PC-9 (cell line): ENCODE measurements at regions not wholly inside any gene's neighbourhood (a gene's known extent, or its start where the extent isn't known, plus 50 kb on each side); places are given as distances from the start of the nearest gene placed in this dataset.

Experiments used
- BruUV-seq: library from RNA; stranded (reverse); fragments of 400-500 nt; replicated peaks from 2 replicates; lab custom pipeline; 2021; lab: Mats Ljungman, UMichigan
- CTCF ChIA-PET: fragments of 300-600 bp; sonication (Branson Sonifier 250); formaldehyde crosslinking; loops from one replicate; lab custom pipeline; 2022; ENCODE audit warnings: antibody characterized with exemption; lab: Charles Lee
- POLR2A ChIA-PET: fragments of 300-600 bp; sonication (Branson Sonifier 250); formaldehyde crosslinking; loops from one replicate; lab custom pipeline; 2022; ENCODE audit warnings: antibody characterized with exemption; ENCODE audit not compliant: unreplicated experiment; lab: Charles Lee
- DNase-seq, 2 experiments: peaks; one replicate each; pipeline versions ENCODE4 v3.0.0 to v3.0.0-alpha.2; 2015 to 2022; ENCODE audit warnings: mixed read lengths in 1 of 2
- H2AFZ ChIP-seq: fragments of 200-600 bp; sonication (generic); 2 replicates; pipeline ENCODE4 v1.8.1; 2017; ENCODE audit warnings: antibody characterized with exemption
- H3F3A ChIP-seq: fragments of 200-600 bp; sonication (generic); 2 replicates; pipeline ENCODE4 v1.8.1; 2017; ENCODE audit warnings: antibody characterized with exemption, mild to moderate bottlenecking, low read depth; ENCODE audit not compliant: insufficient read depth
- H3K27ac ChIP-seq: fragments of 200-600 bp; sonication (generic); 2 replicates; pipeline ENCODE4 v1.6.1; 2016; ENCODE audit warnings: mixed run types
- H3K27me3 ChIP-seq: fragments of 200-600 bp; sonication (generic); 2 replicates; pipeline ENCODE4 v1.6.1; 2016; ENCODE audit warnings: low read depth, mixed run types; ENCODE audit not compliant: insufficient read depth
- H3K36me3 ChIP-seq: fragments of 200-600 bp; sonication (generic); 2 replicates; pipeline ENCODE4 v1.6.1; 2016; ENCODE audit warnings: low read depth, mixed run types
- H3K4me1 ChIP-seq: fragments of 200-600 bp; sonication (generic); replicated peaks from 2 replicates; pipeline ENCODE4 v1.6.1; 2016; ENCODE audit warnings: mixed run types; ENCODE audit not compliant: insufficient read depth
- H3K4me2 ChIP-seq: fragments of 200-600 bp; sonication (generic); 2 replicates; pipeline ENCODE4 v1.6.1; 2017; ENCODE audit warnings: mixed run types
- H3K4me3 ChIP-seq: fragments of 200-600 bp; sonication (generic); 2 replicates; pipeline ENCODE4 v1.6.1; 2016; ENCODE audit warnings: mixed run types
- H3K79me2 ChIP-seq: fragments of 200-600 bp; sonication (generic); 2 replicates; pipeline ENCODE4 v1.6.1; 2017; ENCODE audit warnings: low read depth, mixed run types
- H3K9me2 ChIP-seq: fragments of 200-600 bp; sonication (generic); 2 replicates; pipeline ENCODE4 v1.8.1; 2017; ENCODE audit warnings: mild to moderate bottlenecking; ENCODE audit not compliant: insufficient read depth
- H3K9me3 ChIP-seq: fragments of 200-600 bp; sonication (generic); 2 replicates; pipeline ENCODE4 v1.8.1; 2016; ENCODE audit warnings: low read depth; ENCODE audit not compliant: insufficient read depth
- H4K20me1 ChIP-seq: fragments of 200-600 bp; sonication (generic); 2 replicates; pipeline ENCODE4 v1.8.1; 2017; ENCODE audit not compliant: insufficient read depth
- EZH2 ChIP-seq: fragments of 200-600 bp; sonication (generic); IDR thresholded peaks from 2 replicates; pipeline ENCODE4 v1.8.0; 2017; ENCODE audit warnings: antibody characterized with exemption, low read depth
- intact Hi-C: fragments of 100-400 bp; cut with micrococcal nuclease; formaldehyde crosslinking; loops from one replicate; pipeline ENCODE4 v1.10.0; 2022; ENCODE audit not compliant: unreplicated experiment
- TF ChIP-seq, protein P1 (sequence below): fragments of 200-600 bp; sonication (generic); conservative IDR thresholded peaks from 2 replicates; pipeline ENCODE4 v1.6.1; 2017; ENCODE audit warnings: mixed run types, antibody characterized with exemption, mild to moderate bottlenecking, moderate library complexity

DNA sequence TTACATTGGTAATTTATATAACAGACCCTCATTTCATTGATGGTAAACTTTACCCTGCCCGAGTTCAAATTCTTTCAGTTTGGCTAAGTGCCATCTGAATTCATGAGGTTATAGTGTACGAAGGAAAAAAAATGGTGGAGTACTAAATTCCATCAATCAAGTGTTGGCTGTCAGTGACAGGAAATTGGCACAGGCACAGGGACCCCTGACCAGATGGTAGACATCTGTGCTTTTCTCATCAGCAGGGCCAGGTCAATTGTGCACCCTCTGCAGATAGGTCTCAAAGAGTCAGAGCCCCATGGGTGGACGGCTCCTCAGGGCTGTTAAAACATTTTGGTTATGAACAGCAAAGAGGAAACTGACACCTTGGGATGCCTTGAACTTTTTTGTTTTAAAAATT, 439.2 kb downstream of the SETBP1 start:
- BruUV-seq: no TSS peak
- H3F3A ChIP-seq: no peaks in the 10 kb centered on the region
- H3K9me3 ChIP-seq: no peaks in the 10 kb centered on the region
- no peak overlapping the region for H3K4me2 ChIP-seq
- TF ChIP-seq, protein P1, sequence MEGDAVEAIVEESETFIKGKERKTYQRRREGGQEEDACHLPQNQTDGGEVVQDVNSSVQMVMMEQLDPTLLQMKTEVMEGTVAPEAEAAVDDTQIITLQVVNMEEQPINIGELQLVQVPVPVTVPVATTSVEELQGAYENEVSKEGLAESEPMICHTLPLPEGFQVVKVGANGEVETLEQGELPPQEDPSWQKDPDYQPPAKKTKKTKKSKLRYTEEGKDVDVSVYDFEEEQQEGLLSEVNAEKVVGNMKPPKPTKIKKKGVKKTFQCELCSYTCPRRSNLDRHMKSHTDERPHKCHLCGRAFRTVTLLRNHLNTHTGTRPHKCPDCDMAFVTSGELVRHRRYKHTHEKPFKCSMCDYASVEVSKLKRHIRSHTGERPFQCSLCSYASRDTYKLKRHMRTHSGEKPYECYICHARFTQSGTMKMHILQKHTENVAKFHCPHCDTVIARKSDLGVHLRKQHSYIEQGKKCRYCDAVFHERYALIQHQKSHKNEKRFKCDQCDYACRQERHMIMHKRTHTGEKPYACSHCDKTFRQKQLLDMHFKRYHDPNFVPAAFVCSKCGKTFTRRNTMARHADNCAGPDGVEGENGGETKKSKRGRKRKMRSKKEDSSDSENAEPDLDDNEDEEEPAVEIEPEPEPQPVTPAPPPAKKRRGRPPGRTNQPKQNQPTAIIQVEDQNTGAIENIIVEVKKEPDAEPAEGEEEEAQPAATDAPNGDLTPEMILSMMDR: no peak
- no peak for TF ChIP-seq EZH2
- no peaks in the 10 kb centered on the region for H3K9me2 ChIP-seq
- intact Hi-C loops: no loop called here
- ChIA-PET POLR2A (no interaction called here), CTCF (no interaction called here)
- H3K27me3 ChIP-seq: no peaks in the 10 kb centered on the region
- DNase-seq: no peak
- no peak overlapping the region for H2AFZ ChIP-seq
- no peaks in the 10 kb centered on the region for H3K79me2 ChIP-seq
- H3K27ac ChIP-seq: no peak overlapping the region
- no peaks in the 10 kb centered on the region for H4K20me1 ChIP-seq
- H3K36me3 ChIP-seq: no peaks in the 10 kb centered on the region
- H3K4me3 ChIP-seq: no peak overlapping the region
- H3K4me1 ChIP-seq: no peaks in the 10 kb centered on the region

DNA sequence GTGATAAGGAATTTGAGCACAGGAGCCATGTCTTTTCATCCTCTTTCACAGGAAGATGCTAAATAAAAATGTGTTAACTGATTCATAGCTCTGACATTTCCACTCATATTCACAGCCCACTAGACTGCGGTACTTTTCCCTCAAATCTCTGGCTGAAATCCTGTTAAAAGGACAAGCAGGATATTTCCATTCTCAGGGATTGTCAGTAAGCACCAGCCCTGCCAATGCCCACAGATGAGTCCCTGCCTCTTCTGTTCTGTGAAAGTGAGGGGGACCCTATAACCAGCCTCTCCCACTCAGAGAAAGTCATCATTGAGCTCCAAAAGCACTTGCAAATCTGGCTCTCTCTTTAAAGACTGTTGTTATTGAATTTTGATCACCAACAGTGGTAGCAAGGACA, 440.5 kb downstream of the SETBP1 start:
- no peak for DNase-seq
- no peaks in the 10 kb centered on the region for H3K36me3 ChIP-seq
- POLR2A ChIA-PET: no interaction called here
- H3F3A ChIP-seq: no peaks in the 10 kb centered on the region
- CTCF ChIA-PET: no interaction called here
- H3K27me3 ChIP-seq: no peaks in the 10 kb centered on the region
- no peaks in the 10 kb centered on the region for H4K20me1 ChIP-seq
- no peaks in the 10 kb centered on the region for H3K79me2 ChIP-seq
- no TSS peak for BruUV-seq
- no peak overlapping the region for H3K4me3 ChIP-seq
- intact Hi-C loops: no loop called here
- no peak overlapping the region for H3K4me2 ChIP-seq
- no peak overlapping the region for H3K27ac ChIP-seq
- H3K4me1 ChIP-seq: no peaks in the 10 kb centered on the region
- no peak overlapping the region for H2AFZ ChIP-seq
- H3K9me2 ChIP-seq: no peaks in the 10 kb centered on the region
- no peaks in the 10 kb centered on the region for H3K9me3 ChIP-seq
- TF ChIP-seq, protein P1: no peak
- no peak for TF ChIP-seq EZH2

DNA sequence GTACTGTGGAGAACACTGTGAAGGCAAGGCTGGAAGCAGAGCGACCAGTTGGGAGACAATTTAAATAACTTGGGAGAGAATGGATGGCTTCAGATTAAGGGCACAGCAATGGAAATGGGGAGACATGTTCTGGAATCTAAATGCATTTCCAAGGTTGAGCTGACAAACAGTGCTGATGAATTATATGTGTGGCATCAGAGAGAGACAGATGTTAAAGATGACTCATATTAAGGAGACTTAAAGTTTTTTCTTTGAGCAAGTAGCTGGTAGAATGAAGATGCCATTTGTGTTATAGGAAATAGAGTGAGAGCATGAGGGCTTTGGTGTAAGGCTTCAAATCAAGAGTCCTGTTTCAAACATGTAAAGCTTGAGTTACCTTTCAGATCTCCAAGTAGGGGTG, 441.8 kb downstream of the SETBP1 start:
- H3K27ac ChIP-seq: no peak overlapping the region
- H3K27me3 ChIP-seq: no peaks in the 10 kb centered on the region
- CTCF ChIA-PET: no interaction called here
- H3K9me3 ChIP-seq: no peaks in the 10 kb centered on the region
- no peak overlapping the region for H2AFZ ChIP-seq
- DNase-seq: no peak
- no peaks in the 10 kb centered on the region for H3K79me2 ChIP-seq
- no peaks in the 10 kb centered on the region for H3K9me2 ChIP-seq
- intact Hi-C loops: no loop called here
- no peaks in the 10 kb centered on the region for H3F3A ChIP-seq
- TF ChIP-seq, protein P1: no peak
- no peak for TF ChIP-seq EZH2
- H3K36me3 ChIP-seq: no peaks in the 10 kb centered on the region
- BruUV-seq: no TSS peak
- POLR2A ChIA-PET: no interaction called here
- H3K4me3 ChIP-seq: no peak overlapping the region
- no peak overlapping the region for H3K4me2 ChIP-seq
- H4K20me1 ChIP-seq: no peaks in the 10 kb centered on the region
- no peaks in the 10 kb centered on the region for H3K4me1 ChIP-seq
